SJCRH30 (cell line): ENCODE measurements at regions not wholly inside any gene's neighbourhood (a gene's known extent, or its start where the extent isn't known, plus 50 kb on each side); places are given as distances from the start of the nearest gene placed in this dataset.
"Not testable (repeated sequence)": the region's sequence is repeated elsewhere in the genome, so short reads cannot be mapped to it uniquely, and the experiment has no call there.

ENCODE experiments used
- DNase-seq, 2 experiments: peaks; one replicate each; pipeline ENCODE4 v3.0.0-alpha.2; 2015 to 2020
- H3K27ac ChIP-seq: fragments of 250-450 bp; sonication (Bioruptor Pico); 2 replicates; pipeline ENCODE4 v1.5.1; 2020; ENCODE audit warnings: mild to moderate bottlenecking, moderate library complexity
- H3K27me3 ChIP-seq: fragments of 250-450 bp; sonication (Bioruptor Pico); 2 replicates; pipeline ENCODE4 v1.5.1; 2020; ENCODE audit warnings: mild to moderate bottlenecking, moderate library complexity
- H3K36me3 ChIP-seq: fragments of 250-450 bp; sonication (Bioruptor Pico); 2 replicates; pipeline ENCODE4 v1.5.1; 2020; ENCODE audit warnings: mild to moderate bottlenecking, moderate library complexity
- H3K4me1 ChIP-seq: fragments of 250-450 bp; sonication (Bioruptor Pico); 2 replicates; pipeline ENCODE4 v1.5.1; 2020; ENCODE audit warnings: mild to moderate bottlenecking, moderate library complexity
- H3K4me3 ChIP-seq: fragments of 250-450 bp; sonication (Bioruptor Pico); 2 replicates; pipeline ENCODE4 v1.5.1; 2020; ENCODE audit warnings: mild to moderate bottlenecking, moderate library complexity
- H3K9me3 ChIP-seq: fragments of 250-450 bp; sonication (Bioruptor Pico); replicated peaks from 2 replicates; pipeline ENCODE4 v1.5.1; 2020; ENCODE audit warnings: mild to moderate bottlenecking, moderate library complexity

- no peak overlapping the region for H3K27ac ChIP-seq
- H3K27me3 ChIP-seq: no peaks in the 10 kb centered on the region
- peak; percentile 35 to 72 for DNase-seq
- no peak overlapping the region for H3K4me3 ChIP-seq
- no peaks in the 10 kb centered on the region for H3K4me1 ChIP-seq
- no peaks in the 10 kb centered on the region for H3K36me3 ChIP-seq
- no peaks in the 10 kb centered on the region for H3K9me3 ChIP-seq
These were observed 117.2 kb upstream of the IGLL5 start for GRCh38 chr22:22770280-22770871.

DNA sequence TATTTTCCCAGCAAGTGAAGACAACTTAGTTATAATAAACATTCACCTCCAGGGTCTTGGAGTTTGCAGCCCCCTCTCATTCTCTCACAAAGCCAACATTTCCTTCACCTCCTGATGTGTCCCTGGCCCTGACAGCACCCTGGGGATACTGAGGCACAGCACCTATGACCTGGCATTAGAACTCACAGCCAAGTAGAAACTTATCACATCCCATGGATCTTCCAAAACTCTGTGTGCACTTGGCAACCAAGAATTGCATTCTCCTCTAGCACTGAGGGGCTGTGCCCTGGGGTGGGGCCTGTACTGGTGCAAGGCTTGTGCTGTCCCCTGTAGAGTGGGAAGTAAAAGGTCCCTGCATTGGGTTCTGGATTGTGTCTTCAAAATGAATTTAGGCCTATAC lies 116.7 kb upstream of the IGLL5 start:
- no peaks in the 10 kb centered on the region for H3K27me3 ChIP-seq
- H3K4me1 ChIP-seq: no peaks in the 10 kb centered on the region
- DNase-seq: no peak
- H3K9me3 ChIP-seq: no peaks in the 10 kb centered on the region
- no peak overlapping the region for H3K27ac ChIP-seq
- H3K4me3 ChIP-seq: no peak overlapping the region
- H3K36me3 ChIP-seq: no peaks in the 10 kb centered on the region

DNA sequence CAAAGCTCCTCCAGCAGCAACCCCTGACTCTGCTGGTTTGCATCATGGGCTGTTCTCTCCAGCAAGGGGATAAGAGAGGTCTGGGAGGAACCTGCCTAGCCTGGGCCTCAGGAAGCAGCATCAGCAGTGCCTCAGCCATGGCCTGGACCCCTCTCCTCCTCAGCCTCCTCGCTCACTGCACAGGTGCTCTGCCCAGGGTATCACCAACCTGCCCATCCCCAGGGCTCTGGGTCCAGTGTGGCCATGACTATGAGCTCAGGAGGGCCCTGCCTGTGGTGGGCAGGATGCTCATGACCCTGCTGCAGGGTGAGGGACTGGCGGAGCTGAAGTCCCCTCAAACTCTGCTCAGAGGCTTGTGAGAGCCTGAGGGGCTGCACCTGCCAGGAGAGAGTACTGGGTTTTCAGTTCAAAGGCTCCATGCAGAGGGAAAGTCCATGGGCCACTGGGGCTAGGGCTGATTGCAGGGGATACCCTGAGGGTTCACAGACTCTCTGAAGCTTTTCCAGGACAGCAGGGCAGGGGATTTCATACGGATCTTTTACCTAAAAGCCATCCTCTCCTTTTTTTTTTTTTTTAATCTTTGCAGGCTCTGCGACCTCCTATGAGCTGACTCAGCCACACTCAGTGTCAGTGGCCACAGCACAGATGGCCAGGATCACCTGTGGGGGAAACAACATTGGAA lies 115.8 kb upstream of the IGLL5 start:
- Histone ChIP-seq H3K27ac (no peak overlapping the region), H3K27me3 (no peaks in the 10 kb centered on the region), H3K9me3 (no peaks in the 10 kb centered on the region), H3K4me1 (no peaks in the 10 kb centered on the region), H3K36me3 (no peaks in the 10 kb centered on the region), H3K4me3 (no peak overlapping the region)
- DNase-seq: no peak

DNA sequence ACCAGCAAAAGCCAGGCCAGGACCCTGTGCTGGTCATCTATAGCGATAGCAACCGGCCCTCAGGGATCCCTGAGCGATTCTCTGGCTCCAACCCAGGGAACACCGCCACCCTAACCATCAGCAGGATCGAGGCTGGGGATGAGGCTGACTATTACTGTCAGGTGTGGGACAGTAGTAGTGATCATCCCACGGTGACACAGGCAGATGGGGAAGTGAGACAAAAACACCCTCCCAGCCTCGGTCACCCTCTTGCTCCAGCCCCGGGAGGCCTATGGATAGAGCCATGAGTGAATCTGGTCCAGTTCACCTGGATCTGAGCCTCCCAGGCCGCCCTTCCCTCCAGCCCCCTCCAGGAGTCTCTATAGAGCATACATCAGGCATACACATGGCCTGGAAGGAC lies 115.2 kb upstream of the IGLL5 start:
- no peak for DNase-seq
- Histone ChIP-seq H3K27me3 (no peaks in the 10 kb centered on the region), H3K4me1 (no peaks in the 10 kb centered on the region), H3K4me3 (no peak overlapping the region), H3K9me3 (no peaks in the 10 kb centered on the region), H3K36me3 (no peaks in the 10 kb centered on the region), H3K27ac (no peak overlapping the region)

DNA sequence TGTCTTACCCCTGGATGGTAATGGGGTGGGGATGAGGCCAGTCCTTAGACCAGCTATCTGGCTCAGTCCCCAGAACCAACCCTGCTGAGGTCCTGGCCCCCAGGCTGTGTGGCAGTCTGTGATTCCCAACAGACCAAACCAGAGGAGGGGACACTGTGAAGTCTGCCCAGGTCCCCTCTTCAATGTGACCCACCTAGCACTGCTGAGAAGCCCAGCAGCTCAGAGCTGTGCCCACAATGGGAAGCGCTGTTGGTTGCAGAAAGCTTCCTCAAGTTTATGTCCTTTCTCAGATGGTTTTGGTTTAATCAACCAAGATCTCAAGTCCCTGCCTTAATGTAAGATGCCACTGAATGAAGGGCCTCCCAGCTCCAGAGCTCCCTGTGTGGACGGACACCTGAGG lies 114.7 kb upstream of the IGLL5 start:
- H3K4me3 ChIP-seq: no peak overlapping the region
- no peak overlapping the region for H3K27ac ChIP-seq
- H3K36me3 ChIP-seq: no peaks in the 10 kb centered on the region
- no peaks in the 10 kb centered on the region for H3K9me3 ChIP-seq
- no peaks in the 10 kb centered on the region for H3K4me1 ChIP-seq
- H3K27me3 ChIP-seq: no peaks in the 10 kb centered on the region
- DNase-seq: no peak

- H3K4me3 ChIP-seq: no peak overlapping the region
- no peak for DNase-seq
- H3K27me3 ChIP-seq: no peaks in the 10 kb centered on the region
- no peak overlapping the region for H3K27ac ChIP-seq
- no peaks in the 10 kb centered on the region for H3K4me1 ChIP-seq
- H3K36me3 ChIP-seq: no peaks in the 10 kb centered on the region
- H3K9me3 ChIP-seq: no peaks in the 10 kb centered on the region
These were observed 114.2 kb upstream of the IGLL5 start for GRCh38 chr22:22773427-22773826.

DNA sequence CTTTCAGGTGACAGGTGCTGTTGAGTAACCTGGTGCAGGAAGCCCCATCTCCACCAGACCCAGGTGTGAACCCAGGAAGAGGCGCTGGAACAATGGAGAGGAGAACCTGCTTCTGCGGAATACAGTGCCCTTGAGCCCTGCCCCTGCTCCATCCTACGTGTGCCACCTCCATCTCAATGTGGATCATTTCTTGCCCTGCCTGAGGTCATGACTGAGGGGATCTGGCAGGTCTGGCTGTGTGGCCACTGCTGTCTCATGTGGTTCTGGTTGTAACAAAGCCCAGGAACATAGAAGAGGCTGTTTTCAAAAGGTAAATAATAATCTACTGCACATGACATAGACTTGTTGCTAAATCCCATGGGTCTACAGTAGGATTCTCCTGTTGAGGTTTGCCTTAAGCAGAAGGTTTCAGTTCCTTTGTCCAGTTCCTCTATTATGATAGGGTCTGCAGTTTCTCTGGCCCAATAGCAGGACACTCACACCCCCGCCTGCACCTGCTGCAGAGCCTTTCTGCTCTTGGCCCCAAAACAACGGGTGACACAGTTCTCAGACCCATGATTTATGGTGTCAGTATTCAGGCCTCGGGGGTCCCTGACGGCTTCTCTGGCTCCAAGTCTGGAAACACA lies 113.5 kb upstream of the IGLL5 start:
- no peaks in the 10 kb centered on the region for H3K9me3 ChIP-seq
- no peaks in the 10 kb centered on the region for H3K36me3 ChIP-seq
- no peak overlapping the region for H3K4me3 ChIP-seq
- DNase-seq: no peak
- no peak overlapping the region for H3K27ac ChIP-seq
- H3K4me1 ChIP-seq: no peaks in the 10 kb centered on the region
- no peaks in the 10 kb centered on the region for H3K27me3 ChIP-seq

- DNase-seq, H3K9me3 ChIP-seq, H3K4me3 ChIP-seq, H3K27ac ChIP-seq, H3K27me3 ChIP-seq, H3K4me1 ChIP-seq, H3K36me3 ChIP-seq: not testable (repeated sequence)
These were observed 112.9 kb upstream of the IGLL5 start for GRCh38 chr22:22774762-22775161.

- DNase-seq: no peak
- no peak overlapping the region for H3K4me3 ChIP-seq
These were observed 111.5 kb upstream of the IGLL5 start for GRCh38 chr22:22776121-22776520.

DNA sequence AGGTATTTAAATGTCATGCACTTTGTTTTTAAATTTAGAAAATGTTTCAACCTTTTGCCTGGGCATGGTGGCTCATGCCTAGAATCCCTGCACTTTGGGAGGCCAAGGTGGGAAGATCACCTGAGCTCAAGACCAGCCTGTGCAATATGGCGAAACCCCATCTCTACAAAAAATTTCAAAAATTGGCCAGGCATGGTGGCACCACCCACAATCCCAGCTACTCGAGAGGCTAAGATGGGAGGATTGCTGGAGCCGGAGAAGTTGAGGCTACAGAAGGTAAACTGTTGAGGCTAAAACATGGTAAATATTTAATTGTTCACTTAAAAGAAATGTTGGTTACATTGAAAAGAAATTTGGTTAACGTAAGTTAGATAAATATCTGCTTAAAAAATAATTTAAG lies 108.4 kb upstream of the IGLL5 start:
- Histone ChIP-seq H3K27ac (no peak overlapping the region), H3K36me3 (no peaks in the 10 kb centered on the region), H3K9me3 (no peaks in the 10 kb centered on the region), H3K4me1 (no peaks in the 10 kb centered on the region), H3K4me3 (no peak overlapping the region), H3K27me3 (no peaks in the 10 kb centered on the region)
- no peak for DNase-seq

More at GRCh38 chr22:22776121-22776520, 111.5 kb upstream of the IGLL5 start:
- Histone ChIP-seq H3K4me1 (no peaks in the 10 kb centered on the region), H3K36me3 (no peaks in the 10 kb centered on the region), H3K27ac (no peak overlapping the region), H3K9me3 (no peaks in the 10 kb centered on the region), H3K27me3 (no peaks in the 10 kb centered on the region)

- peaks cover 4% of the 10 kb centered on the region for H3K27me3 ChIP-seq
- DNase-seq: no peak
- no peaks in the 10 kb centered on the region for H3K36me3 ChIP-seq
- H3K4me1 ChIP-seq: no peaks in the 10 kb centered on the region
- no peak overlapping the region for H3K4me3 ChIP-seq
- H3K9me3 ChIP-seq: no peaks in the 10 kb centered on the region
- H3K27ac ChIP-seq: no peak overlapping the region
These were observed 104.0 kb upstream of the IGLL5 start for GRCh38 chr22:22783575-22783974.

DNA sequence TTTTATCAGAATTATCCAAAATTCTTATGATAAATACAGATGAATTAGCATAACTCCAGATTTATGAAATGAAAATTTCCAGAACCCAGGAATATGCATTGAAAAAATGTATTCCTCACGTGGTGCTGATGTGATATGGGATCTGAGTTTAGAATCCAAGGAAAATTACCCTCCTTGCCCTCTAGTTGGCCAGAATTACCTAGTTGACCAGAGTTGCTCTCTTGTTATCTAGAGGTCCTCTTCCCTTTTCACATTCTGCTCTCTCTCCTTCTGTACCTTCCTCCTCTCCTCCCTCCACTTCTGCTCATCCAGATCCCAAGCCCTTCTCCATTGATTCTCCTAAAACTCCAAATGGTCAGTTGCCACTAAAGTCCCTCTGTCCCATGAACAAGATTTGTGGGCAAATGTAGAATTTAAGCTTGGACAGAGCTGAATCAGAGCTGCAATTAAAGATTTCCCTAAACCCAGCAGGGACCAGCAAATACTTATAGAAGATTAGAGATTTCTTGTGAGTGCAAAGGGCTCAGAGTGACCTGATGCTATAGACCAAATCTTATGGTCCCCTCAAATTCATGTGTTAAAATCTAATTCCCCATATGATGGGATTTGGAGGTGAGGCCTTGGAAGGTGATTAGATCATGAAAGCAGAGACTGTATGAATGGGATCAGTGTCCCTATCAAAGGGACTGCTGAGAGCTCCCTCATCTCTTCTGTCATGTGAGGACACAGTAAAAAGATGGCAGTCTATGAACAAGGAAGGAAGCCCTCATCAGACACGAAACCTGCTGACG lies 103.2 kb upstream of the IGLL5 start:
- Histone ChIP-seq H3K27me3 (peaks cover 4% of the 10 kb centered on the region), H3K9me3 (no peaks in the 10 kb centered on the region), H3K36me3 (no peaks in the 10 kb centered on the region), H3K4me1 (no peaks in the 10 kb centered on the region), H3K4me3 (no peak overlapping the region), H3K27ac (no peak overlapping the region)
- DNase-seq: no peak

GRCh38 chr22:22785316-22786065 lies 102.1 kb upstream of the IGLL5 start:
- Histone ChIP-seq H3K27ac (no peak overlapping the region), H3K27me3 (peaks cover 4% of the 10 kb centered on the region), H3K36me3 (no peaks in the 10 kb centered on the region), H3K9me3 (no peaks in the 10 kb centered on the region), H3K4me3 (no peak overlapping the region), H3K4me1 (no peaks in the 10 kb centered on the region)
- no peak for DNase-seq

DNA sequence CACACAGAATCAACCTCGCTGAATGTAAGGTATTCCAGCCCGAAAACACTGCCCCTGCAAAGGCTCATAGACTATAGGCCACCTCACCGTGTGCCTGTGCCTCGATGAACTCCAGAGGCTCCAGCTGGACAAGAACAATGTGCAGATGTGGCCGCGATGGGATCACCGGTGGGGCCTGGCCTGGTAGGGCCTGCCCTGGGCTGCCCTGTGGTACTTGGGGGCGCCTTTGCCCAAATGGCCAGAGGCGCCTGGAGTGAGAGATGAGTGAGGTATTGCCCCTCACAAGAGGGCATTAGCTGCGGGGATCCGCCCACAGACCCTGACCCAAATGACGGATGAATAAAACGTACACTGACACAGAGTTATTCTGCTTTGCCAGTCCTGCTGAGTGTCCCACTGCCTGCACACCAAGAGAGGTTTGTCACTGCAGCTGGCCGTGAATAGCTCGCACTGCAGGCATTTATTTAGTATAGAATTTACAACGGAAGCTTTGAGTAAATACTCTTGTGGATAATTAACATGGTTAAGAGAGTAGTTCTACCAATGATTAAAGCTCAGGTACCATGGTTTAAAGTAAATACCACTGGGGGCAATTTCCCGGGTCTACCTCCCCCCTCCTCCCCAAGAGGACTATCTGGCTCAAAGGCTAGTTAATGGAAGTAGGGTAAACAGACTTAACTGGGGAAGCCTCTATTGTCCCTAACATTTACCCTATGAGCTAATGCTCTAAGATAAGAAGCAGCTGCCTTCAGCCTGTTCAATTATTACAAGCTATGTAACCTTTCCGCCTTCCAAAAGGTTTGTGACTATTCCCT lies 101.1 kb upstream of the IGLL5 start:
- DNase-seq: no peak
- Histone ChIP-seq H3K27ac (no peak overlapping the region), H3K9me3 (no peaks in the 10 kb centered on the region), H3K36me3 (no peaks in the 10 kb centered on the region), H3K27me3 (peaks cover 4% of the 10 kb centered on the region), H3K4me1 (no peaks in the 10 kb centered on the region), H3K4me3 (no peak overlapping the region)
